ENCODE measurements at regions not wholly inside any gene's neighbourhood (a gene's known extent, or its start where the extent isn't known, plus 50 kb on each side); places are given as distances from the start of the nearest gene placed in this dataset.

GRCh38 chr10:24118246-24118645 is 90.7 kb upstream of the KIAA1217 start:
- H3K27me3 ChIP-seq (ENCODE audit: control insufficient read depth, insufficient read depth, low read length, poor library complexity, severe bottlenecking), result no peaks in the 10 kb centered on the region
- H3K4me1 ChIP-seq (ENCODE audit: control insufficient read depth, insufficient read depth, low read length), result no peaks in the 10 kb centered on the region
- H3K27ac ChIP-seq (ENCODE audit: low read depth, low read length), result no peak overlapping the region
- Mint-ChIP-seq H3K4me3 (no peak overlapping the region), H3K4me1 (peaks cover 18% of the 10 kb centered on the region), H3K36me3 (ENCODE audit: low read depth) (no peaks in the 10 kb centered on the region), H3K27ac (no peak overlapping the region), H3K27me3 (ENCODE audit: insufficient read depth) (no peaks in the 10 kb centered on the region), H3K9me3 (no peaks in the 10 kb centered on the region)
- TF ChIP-seq CTCF (conservative IDR thresholded peaks at IDR 0.05), result no peak
- no peak overlapping the region for H3K9ac ChIP-seq (ENCODE audit: extremely low read depth, low read length, poor library complexity, severe bottlenecking)
- no peaks in the 10 kb centered on the region for H3K9me3 ChIP-seq (ENCODE audit: control insufficient read depth, low read length)
- no peak overlapping the region for H3K4me3 ChIP-seq (ENCODE audit: low read length)
- no peaks in the 10 kb centered on the region for H3K36me3 ChIP-seq (ENCODE audit: control insufficient read depth, insufficient read depth, low read length)
- WGBS, 2 experiments (ENCODE audit: insufficient coverage in 1 of 2, insufficient read length in 1 of 2), result 38 to 62% methylated on average over 6 to 12 of the region's 12 CpGs
- peak; percentile 61 for DNase-seq

DNA sequence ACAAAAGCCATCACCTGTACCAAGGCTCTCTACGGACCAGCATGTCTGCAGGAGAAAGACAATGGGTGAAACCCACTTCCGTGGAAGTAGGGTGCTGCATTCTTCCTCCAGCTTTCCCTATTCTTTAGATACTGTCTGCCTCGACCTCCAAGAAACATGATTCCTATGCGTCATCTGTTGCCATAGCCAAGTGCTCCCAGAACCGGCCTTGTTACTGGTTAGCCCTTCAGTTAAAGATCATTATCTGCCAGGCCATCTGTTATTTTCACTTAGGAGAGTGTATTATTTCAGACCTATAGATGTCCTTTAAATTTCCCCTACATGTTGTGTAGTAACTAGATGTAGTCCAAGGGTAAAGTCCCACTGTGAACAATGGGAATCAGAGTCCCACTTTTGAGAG is 89.0 kb upstream of the KIAA1217 start:
- Mint-ChIP-seq H3K27ac (no peak overlapping the region), H3K36me3 (ENCODE audit: low read depth) (no peaks in the 10 kb centered on the region), H3K9me3 (no peaks in the 10 kb centered on the region), H3K4me3 (no peak overlapping the region), H3K27me3 (ENCODE audit: insufficient read depth) (no peaks in the 10 kb centered on the region), H3K4me1 (peaks cover 18% of the 10 kb centered on the region)
- H3K4me3 ChIP-seq (ENCODE audit: low read length), result no peak overlapping the region
- H3K27ac ChIP-seq (ENCODE audit: low read depth, low read length), result no peak overlapping the region
- no peaks in the 10 kb centered on the region for H3K36me3 ChIP-seq (ENCODE audit: control insufficient read depth, insufficient read depth, low read length)
- DNase-seq, result no peak
- no peaks in the 10 kb centered on the region for H3K4me1 ChIP-seq (ENCODE audit: control insufficient read depth, insufficient read depth, low read length)
- H3K27me3 ChIP-seq (ENCODE audit: control insufficient read depth, insufficient read depth, low read length, poor library complexity, severe bottlenecking), result no peaks in the 10 kb centered on the region
- 91 to 97% methylated on average over 4 to 5 of the region's 5 CpGs for WGBS, 2 experiments (ENCODE audit: insufficient coverage in 1 of 2, insufficient read length in 1 of 2)
- no peak for TF ChIP-seq CTCF (conservative IDR thresholded peaks at IDR 0.05)
- H3K9me3 ChIP-seq (ENCODE audit: control insufficient read depth, low read length), result no peaks in the 10 kb centered on the region
- no peak overlapping the region for H3K9ac ChIP-seq (ENCODE audit: extremely low read depth, low read length, poor library complexity, severe bottlenecking)

- Histone ChIP-seq H3K9ac (ENCODE audit: extremely low read depth, low read length, poor library complexity, severe bottlenecking) (no peak overlapping the region), H3K4me3 (ENCODE audit: low read length) (no peak overlapping the region), H3K36me3 (ENCODE audit: control insufficient read depth, insufficient read depth, low read length) (no peaks in the 10 kb centered on the region), H3K4me1 (ENCODE audit: control insufficient read depth, insufficient read depth, low read length) (no peaks in the 10 kb centered on the region), H3K9me3 (ENCODE audit: control insufficient read depth, low read length) (no peaks in the 10 kb centered on the region), H3K27ac (ENCODE audit: low read depth, low read length) (no peak overlapping the region), H3K27me3 (ENCODE audit: control insufficient read depth, insufficient read depth, low read length, poor library complexity, severe bottlenecking) (no peaks in the 10 kb centered on the region)
- no peaks in the 10 kb centered on the region for H3K36me3 Mint-ChIP-seq (ENCODE audit: low read depth)
- peaks cover 18% of the 10 kb centered on the region for H3K4me1 Mint-ChIP-seq
- no peaks in the 10 kb centered on the region for H3K27me3 Mint-ChIP-seq (ENCODE audit: insufficient read depth)
- no peak overlapping the region for H3K4me3 Mint-ChIP-seq
- H3K27ac Mint-ChIP-seq, result no peak overlapping the region
- H3K9me3 Mint-ChIP-seq, result no peaks in the 10 kb centered on the region
- WGBS, 2 experiments (ENCODE audit: insufficient coverage in 1 of 2, insufficient read length in 1 of 2), result 96% methylated on average over 1 of the region's 1 CpG; no CpG with 5 or more reads in 1 of the 2 experiments
- no peak for TF ChIP-seq CTCF (conservative IDR thresholded peaks at IDR 0.05)
- no peak for DNase-seq
Measured at GRCh38 chr10:24120646-24121045, 88.3 kb upstream of the KIAA1217 start.

Measured in endodermal cell (in vitro differentiated cells).